SH-SY5Y (cell line): ENCODE measurements at regions not wholly inside any gene's neighbourhood (a gene's known extent, or its start where the extent isn't known, plus 50 kb on each side); places are given as distances from the start of the nearest gene placed in this dataset.

Source experiments
- GATA2 ChIP-seq: IDR thresholded peaks from 2 replicates; pipeline ENCODE4 v1.6.1; 2011; ENCODE audit warnings: mild to moderate bottlenecking, low read depth, low read length
- GATA3 ChIP-seq: IDR thresholded peaks from 2 replicates; pipeline ENCODE4 v1.6.1; 2011; ENCODE audit warnings: low read depth, mild to moderate bottlenecking, low read length, moderate library complexity

DNA sequence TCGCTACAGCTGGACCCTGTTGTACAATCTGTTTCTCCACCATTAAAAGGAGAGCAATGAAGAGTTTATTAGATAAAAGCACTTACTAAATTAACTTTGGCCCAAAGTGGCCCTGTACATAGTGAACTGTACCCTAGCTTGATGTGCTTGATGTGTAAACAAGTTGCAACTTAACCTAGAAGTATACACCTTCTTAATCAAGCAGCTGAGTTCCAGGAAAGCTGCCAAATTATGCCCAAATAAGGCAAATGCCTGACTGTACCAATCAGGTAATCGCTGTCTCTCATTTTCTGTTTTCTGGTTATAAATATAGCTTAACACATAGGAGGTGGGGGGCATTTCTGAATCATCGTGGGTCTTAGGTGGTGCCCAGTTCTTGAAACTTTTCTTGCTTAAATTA, 704.8 kb upstream of the CBLB start:
- TF ChIP-seq GATA2, result no peak
- no peak for TF ChIP-seq GATA3
